PC-3 (cell line): ENCODE measurements at regions not wholly inside any gene's neighbourhood (a gene's known extent, or its start where the extent isn't known, plus 50 kb on each side); places are given as distances from the start of the nearest gene placed in this dataset.

Source experiments
- ATAC-seq: fragments of 200-7000 bp; cut with Tn5 transposase; 2 replicates; pipeline ENCODE4 v1.9.1; 2020; ENCODE audit warnings: mild to moderate bottlenecking, moderate library complexity
- BruUV-seq: library from RNA; stranded (reverse); fragments of 400-500 nt; replicated peaks from 2 replicates; lab custom pipeline; 2021; lab: Mats Ljungman, UMichigan
- CTCF ChIA-PET: fragments of 300-600 bp; sonication (Branson Sonifier 250); formaldehyde crosslinking; loops from one replicate; lab custom pipeline; 2022; ENCODE audit warnings: antibody characterized with exemption; lab: Charles Lee
- POLR2A ChIA-PET: fragments of 300-600 bp; sonication (Branson Sonifier 250); formaldehyde crosslinking; loops from one replicate; lab custom pipeline; 2022; ENCODE audit warnings: antibody characterized with exemption; ENCODE audit not compliant: unreplicated experiment; lab: Charles Lee
- DNase-seq: peaks from one replicate; pipeline ENCODE4 v3.0.0-alpha.2; 2015
- H2AFZ ChIP-seq: fragments of 300-600 bp; sonication (generic); 2 replicates; pipeline ENCODE4 v1.6.0; 2016; ENCODE audit warnings: antibody characterized with exemption, low read length
- H3F3A ChIP-seq: fragments of 300-600 bp; sonication (generic); one replicate; pipeline ENCODE4 v1.6.0; 2017; ENCODE audit warnings: antibody characterized with exemption, low read length, control low read depth, mild to moderate bottlenecking; ENCODE audit not compliant: unreplicated experiment
- H3K27ac ChIP-seq: fragments of 300-600 bp; sonication (generic); 2 replicates; pipeline ENCODE4 v1.5.1; 2016; ENCODE audit warnings: mild to moderate bottlenecking, low read length
- H3K27me3 ChIP-seq: fragments of 300-600 bp; sonication (generic); 2 replicates; pipeline ENCODE4 v1.6.1; 2016; ENCODE audit warnings: low read length, mixed read lengths
- H3K36me3 ChIP-seq: fragments of 300-600 bp; sonication (generic); 2 replicates; pipeline ENCODE4 v1.6.1; 2016; ENCODE audit warnings: low read depth, mixed run types, low read length, mixed read lengths
- H3K4me1 ChIP-seq: fragments of 300-600 bp; sonication (generic); 2 replicates; pipeline ENCODE4 v1.5.1; 2016; ENCODE audit warnings: low read length; ENCODE audit not compliant: insufficient read depth
- H3K4me2 ChIP-seq: fragments of 300-600 bp; sonication (generic); 2 replicates; pipeline ENCODE4 v1.6.0; 2016; ENCODE audit warnings: low read length
- H3K4me3 ChIP-seq: fragments of 300-600 bp; sonication (generic); 2 replicates; pipeline ENCODE4 v1.5.1; 2016; ENCODE audit warnings: mild to moderate bottlenecking, low read length, mixed read lengths
- H3K79me2 ChIP-seq: fragments of 300-600 bp; sonication (generic); 2 replicates; pipeline ENCODE4 v1.6.1; 2017; ENCODE audit warnings: low read length, mixed read lengths
- H3K9ac ChIP-seq: fragments of 300-600 bp; sonication (generic); 2 replicates; pipeline ENCODE4 v1.6.0; 2016; ENCODE audit warnings: mild to moderate bottlenecking, low read length
- H3K9me2 ChIP-seq: fragments of 300-600 bp; sonication (generic); replicated peaks from 2 replicates; pipeline ENCODE4 v1.6.1; 2016; ENCODE audit warnings: mixed run types, low read length, mixed read lengths
- H3K9me3 ChIP-seq: fragments of 300-600 bp; sonication (generic); 2 replicates; pipeline ENCODE4 v1.6.1; 2016; ENCODE audit warnings: low read length, mixed read lengths
- H4K20me1 ChIP-seq: fragments of 300-600 bp; sonication (generic); 2 replicates; pipeline ENCODE4 v1.6.1; 2016; ENCODE audit warnings: low read length, mixed read lengths
- EZH2 ChIP-seq: fragments of 300-600 bp; sonication (generic); IDR thresholded peaks from one replicate; pipeline ENCODE4 v1.6.1; 2017; ENCODE audit warnings: antibody characterized with exemption, mild to moderate bottlenecking, low read length; ENCODE audit not compliant: unreplicated experiment
- EZH2phosphoT487 ChIP-seq: fragments of 300-600 bp; sonication (generic); IDR thresholded peaks from 2 replicates; pipeline ENCODE4 v1.6.1; 2018; ENCODE audit warnings: mild to moderate bottlenecking, antibody characterized with exemption, low read length, borderline replicate concordance
- intact Hi-C: fragments of 100-400 bp; cut with micrococcal nuclease; formaldehyde crosslinking; loops from 2 replicates; pipeline ENCODE4 v1.9.0; 2023
- TF ChIP-seq, protein P1 (sequence below): fragments of 300-600 bp; sonication (generic); conservative IDR thresholded peaks from 2 replicates; pipeline ENCODE4 v1.5.1; 2017; ENCODE audit warnings: antibody characterized with exemption, low read depth, mild to moderate bottlenecking, low read length

GRCh38 chr20:53871541-53871940, 198.9 kb downstream of the BCAS1 start:
- no peaks in the 10 kb centered on the region for H3K9me3 ChIP-seq
- H3K9me2 ChIP-seq, result no peaks in the 10 kb centered on the region
- no peak for ATAC-seq
- no peaks in the 10 kb centered on the region for H3K36me3 ChIP-seq
- H3F3A ChIP-seq, result peaks cover 3% of the 10 kb centered on the region
- TF ChIP-seq EZH2, result no peak
- no peak for TF ChIP-seq EZH2phosphoT487
- TF ChIP-seq, protein P1, sequence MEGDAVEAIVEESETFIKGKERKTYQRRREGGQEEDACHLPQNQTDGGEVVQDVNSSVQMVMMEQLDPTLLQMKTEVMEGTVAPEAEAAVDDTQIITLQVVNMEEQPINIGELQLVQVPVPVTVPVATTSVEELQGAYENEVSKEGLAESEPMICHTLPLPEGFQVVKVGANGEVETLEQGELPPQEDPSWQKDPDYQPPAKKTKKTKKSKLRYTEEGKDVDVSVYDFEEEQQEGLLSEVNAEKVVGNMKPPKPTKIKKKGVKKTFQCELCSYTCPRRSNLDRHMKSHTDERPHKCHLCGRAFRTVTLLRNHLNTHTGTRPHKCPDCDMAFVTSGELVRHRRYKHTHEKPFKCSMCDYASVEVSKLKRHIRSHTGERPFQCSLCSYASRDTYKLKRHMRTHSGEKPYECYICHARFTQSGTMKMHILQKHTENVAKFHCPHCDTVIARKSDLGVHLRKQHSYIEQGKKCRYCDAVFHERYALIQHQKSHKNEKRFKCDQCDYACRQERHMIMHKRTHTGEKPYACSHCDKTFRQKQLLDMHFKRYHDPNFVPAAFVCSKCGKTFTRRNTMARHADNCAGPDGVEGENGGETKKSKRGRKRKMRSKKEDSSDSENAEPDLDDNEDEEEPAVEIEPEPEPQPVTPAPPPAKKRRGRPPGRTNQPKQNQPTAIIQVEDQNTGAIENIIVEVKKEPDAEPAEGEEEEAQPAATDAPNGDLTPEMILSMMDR, result no peak
- no peaks in the 10 kb centered on the region for H3K27me3 ChIP-seq
- no peak overlapping the region for H3K4me3 ChIP-seq
- DNase-seq, result no peak
- no TSS peak for BruUV-seq
- H2AFZ ChIP-seq, result peak overlapping the region; percentile 66
- H3K4me2 ChIP-seq, result no peak overlapping the region
- ChIA-PET CTCF (interaction anchor here (1.2 kb wide), 1 partner anchor 43 kb away, joined by 3 read pairs; no protein-coding TSS in a partner anchor), POLR2A (interaction anchor here (0.6 kb wide), 1 partner anchor 95 kb away, joined by 3 read pairs; no protein-coding TSS in a partner anchor)
- H3K4me1 ChIP-seq, result peaks cover 57% of the 10 kb centered on the region
- H3K9ac ChIP-seq, result no peak overlapping the region
- H3K79me2 ChIP-seq, result peaks cover 4% of the 10 kb centered on the region; the same call in 1 of the 2 replicates
- H3K27ac ChIP-seq, result no peak overlapping the region
- H4K20me1 ChIP-seq, result no peaks in the 10 kb centered on the region
- intact Hi-C loops, result loop anchor here (2.0 kb wide), 1 partner anchor 85 kb away; no protein-coding TSS in a partner anchor

DNA sequence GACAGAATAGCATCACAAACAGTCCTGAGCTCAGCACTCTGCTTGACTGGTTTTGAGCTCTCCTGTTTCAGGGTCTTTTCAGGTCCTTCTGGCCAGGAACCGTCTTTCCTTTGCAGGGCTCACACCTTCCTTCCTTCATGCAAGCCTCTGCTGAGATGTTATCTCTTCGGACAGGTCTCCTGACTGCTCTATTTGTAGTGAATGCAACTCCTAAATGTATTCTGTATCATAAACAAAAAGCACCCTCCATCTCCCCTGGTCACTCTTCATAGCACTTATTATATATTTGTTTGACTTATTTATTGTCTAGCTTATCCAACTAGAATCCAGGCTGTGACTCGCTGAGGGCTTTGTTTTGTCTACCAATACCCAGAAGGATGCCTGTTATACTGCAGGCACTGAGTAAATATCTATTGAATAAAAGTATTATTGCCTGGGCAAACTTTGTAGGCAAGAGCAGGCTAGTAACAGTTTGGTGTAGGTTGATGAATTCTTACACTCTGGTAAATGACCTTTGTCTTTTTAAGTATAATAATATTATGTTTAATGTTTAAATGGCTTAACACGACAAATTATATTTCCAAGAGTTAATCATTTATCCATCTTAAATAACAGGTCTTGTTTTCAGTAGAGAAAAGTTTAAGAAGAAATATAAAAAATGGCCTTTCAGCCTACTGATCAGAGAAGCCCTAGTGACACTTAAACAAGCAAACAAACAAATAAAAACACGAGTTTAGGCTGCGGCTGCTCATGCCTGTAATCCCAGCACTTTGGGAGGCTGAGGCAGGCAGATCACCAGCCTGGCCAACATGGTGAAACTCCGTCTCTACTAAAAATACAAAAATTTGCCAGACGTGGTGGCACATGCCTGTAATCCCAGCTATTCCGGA, 199.7 kb downstream of the BCAS1 start:
- Histone ChIP-seq H3K36me3 (no peaks in the 10 kb centered on the region), H3K4me2 (peak overlapping the region; percentile 30), H3K27ac (peak overlapping the region; percentile 87), H3K27me3 (no peaks in the 10 kb centered on the region), H3K4me3 (no peak overlapping the region), H4K20me1 (no peaks in the 10 kb centered on the region), H3K4me1 (peaks cover 63% of the 10 kb centered on the region), H3K9ac (peak overlapping the region; percentile 54), H3K9me3 (no peaks in the 10 kb centered on the region), H3K79me2 (peaks cover 4% of the 10 kb centered on the region; the same call in 1 of the 2 replicates), H2AFZ (peak overlapping the region; percentile 8), H3K9me2 (no peaks in the 10 kb centered on the region), H3F3A (peaks cover 3% of the 10 kb centered on the region)
- ChIA-PET POLR2A (interaction anchor here (0.9 kb wide), 1 partner anchor 84 kb away, joined by 15 read pairs; no protein-coding TSS in a partner anchor), CTCF (interaction anchor here (0.6 to 1.0 kb wide), 5 partner anchors 30 to 91 kb away, joined by 3 to 4 read pairs (median 4); no protein-coding TSS in a partner anchor)
- intact Hi-C loops, result loop anchor here (1.0 to 2.0 kb wide), 2 partner anchors 45 to 84 kb away; no protein-coding TSS in a partner anchor
- TF ChIP-seq EZH2phosphoT487 (no peak), EZH2 (no peak)
- TF ChIP-seq, protein P1, result no peak
- DNase-seq, result peak; percentile 54
- ATAC-seq, result peak; percentile 13
- BruUV-seq, result no TSS peak
